Fibroblast of lung (primary cell): ENCODE measurements at regions not wholly inside any gene's neighbourhood (a gene's known extent, or its start where the extent isn't known, plus 50 kb on each side); places are given as distances from the start of the nearest gene placed in this dataset.

Source experiments
- EZH2 ChIP-seq: IDR thresholded peaks from 2 replicates; pipeline ENCODE4 v1.5.1; 2012; ENCODE audit warnings: low read length, control low read depth, mild to moderate bottlenecking; ENCODE audit errors: missing control alignments
- TF ChIP-seq, protein P1 (sequence below), 2 donors: IDR thresholded peaks in 1 of 2; conservative IDR thresholded peaks in 1 of 2; 1 replicate in 1 of 2; 2 replicates in 1 of 2; pipeline ENCODE4 v1.5.1; 2011 to 2012; ENCODE audit warnings: low read length in 2 of 2, control low read depth in 1 of 2, inconsistent platforms in 1 of 2, low read depth in 1 of 2, mild to moderate bottlenecking in 1 of 2

DNA sequence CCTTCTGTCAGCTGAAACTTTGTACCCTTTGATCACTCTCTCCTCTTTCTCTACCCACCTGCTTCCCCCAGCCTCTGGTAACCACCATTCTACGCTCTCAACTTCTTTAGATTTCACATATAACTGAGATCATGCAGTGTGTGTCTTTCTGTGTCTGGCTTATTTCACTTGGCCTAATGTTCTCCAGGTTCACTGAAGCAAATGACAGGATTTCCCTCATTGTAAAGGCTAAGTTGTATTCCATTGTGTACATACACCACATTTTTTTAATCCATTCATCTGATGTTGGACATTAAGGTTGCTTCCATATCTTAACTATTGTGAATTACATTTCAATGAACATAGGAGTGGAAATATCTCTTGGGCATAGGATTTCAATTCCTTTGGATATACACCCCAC lies 207.6 kb downstream of the MIAT start:
- TF ChIP-seq, protein P1, sequence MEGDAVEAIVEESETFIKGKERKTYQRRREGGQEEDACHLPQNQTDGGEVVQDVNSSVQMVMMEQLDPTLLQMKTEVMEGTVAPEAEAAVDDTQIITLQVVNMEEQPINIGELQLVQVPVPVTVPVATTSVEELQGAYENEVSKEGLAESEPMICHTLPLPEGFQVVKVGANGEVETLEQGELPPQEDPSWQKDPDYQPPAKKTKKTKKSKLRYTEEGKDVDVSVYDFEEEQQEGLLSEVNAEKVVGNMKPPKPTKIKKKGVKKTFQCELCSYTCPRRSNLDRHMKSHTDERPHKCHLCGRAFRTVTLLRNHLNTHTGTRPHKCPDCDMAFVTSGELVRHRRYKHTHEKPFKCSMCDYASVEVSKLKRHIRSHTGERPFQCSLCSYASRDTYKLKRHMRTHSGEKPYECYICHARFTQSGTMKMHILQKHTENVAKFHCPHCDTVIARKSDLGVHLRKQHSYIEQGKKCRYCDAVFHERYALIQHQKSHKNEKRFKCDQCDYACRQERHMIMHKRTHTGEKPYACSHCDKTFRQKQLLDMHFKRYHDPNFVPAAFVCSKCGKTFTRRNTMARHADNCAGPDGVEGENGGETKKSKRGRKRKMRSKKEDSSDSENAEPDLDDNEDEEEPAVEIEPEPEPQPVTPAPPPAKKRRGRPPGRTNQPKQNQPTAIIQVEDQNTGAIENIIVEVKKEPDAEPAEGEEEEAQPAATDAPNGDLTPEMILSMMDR (conservative IDR thresholded peaks at IDR 0.05 in 1 of 2, IDR thresholded peaks at IDR 0.05 in 1 of 2; ENCODE audit: low read depth in 1 of 2, low read length in 2 of 2): no peak
- TF ChIP-seq EZH2: no peak
